Islet precursor cell (in vitro differentiated cells): ENCODE measurements at regions not wholly inside any gene's neighbourhood (a gene's known extent, or its start where the extent isn't known, plus 50 kb on each side); places are given as distances from the start of the nearest gene placed in this dataset.

Experiments used
- DNase-seq: peaks from one replicate; pipeline ENCODE4 v3.0.0-alpha.2; 2018

- DNase-seq = peak; percentile 37
These were observed 106.5 kb downstream of the TPRA1 start for GRCh38 chr3:127483902-127484591.

- peak; percentile 45 for DNase-seq
These were observed 107.4 kb downstream of the TPRA1 start for GRCh38 chr3:127483005-127483641.

GRCh38 chr3:127482216-127483004, 108.1 kb downstream of the TPRA1 start:
- DNase-seq = peak; percentile 41

GRCh38 chr3:127480196-127480954, 110.2 kb downstream of the TPRA1 start:
- no peak for DNase-seq

GRCh38 chr3:127479449-127479848, 111.1 kb downstream of the TPRA1 start:
- DNase-seq = no peak

- DNase-seq = no peak
These were observed 111.6 kb downstream of the TPRA1 start for GRCh38 chr3:127478922-127479321.

GRCh38 chr3:127477396-127477795, 113.1 kb downstream of the TPRA1 start:
- no peak for DNase-seq

GRCh38 chr3:127476936-127477335, 113.6 kb downstream of the TPRA1 start:
- DNase-seq = no peak

GRCh38 chr3:127475975-127476705, 114.4 kb downstream of the TPRA1 start:
- DNase-seq = no peak

GRCh38 chr3:127475391-127475790, 115.1 kb downstream of the TPRA1 start:
- DNase-seq = no peak

- DNase-seq = peak; percentile 87
These were observed 117.1 kb downstream of the TPRA1 start for GRCh38 chr3:127473244-127474024.

GRCh38 chr3:127472506-127472905, 118.0 kb downstream of the TPRA1 start:
- DNase-seq = no peak

GRCh38 chr3:127471142-127471541, 119.4 kb downstream of the TPRA1 start:
- no peak for DNase-seq

- no peak for DNase-seq
These were observed 120.8 kb downstream of the TPRA1 start for GRCh38 chr3:127469760-127470159.

- no peak for DNase-seq
These were observed 123.1 kb downstream of the TPRA1 start for GRCh38 chr3:127467391-127467790.

- DNase-seq = no peak
These were observed 125.9 kb downstream of the TPRA1 start for GRCh38 chr3:127464642-127465041.

- no peak for DNase-seq
These were observed 128.3 kb downstream of the TPRA1 start for GRCh38 chr3:127462111-127462655.

GRCh38 chr3:127461286-127461910, 129.1 kb downstream of the TPRA1 start:
- DNase-seq = no peak

- no peak for DNase-seq
These were observed 130.6 kb downstream of the TPRA1 start for GRCh38 chr3:127459891-127460290.

- DNase-seq = peak; percentile 89
These were observed 131.6 kb downstream of the TPRA1 start for GRCh38 chr3:127458696-127459604.
